ENCODE measurements at regions not wholly inside any gene's neighbourhood (a gene's known extent, or its start where the extent isn't known, plus 50 kb on each side); places are given as distances from the start of the nearest gene placed in this dataset.

DNA sequence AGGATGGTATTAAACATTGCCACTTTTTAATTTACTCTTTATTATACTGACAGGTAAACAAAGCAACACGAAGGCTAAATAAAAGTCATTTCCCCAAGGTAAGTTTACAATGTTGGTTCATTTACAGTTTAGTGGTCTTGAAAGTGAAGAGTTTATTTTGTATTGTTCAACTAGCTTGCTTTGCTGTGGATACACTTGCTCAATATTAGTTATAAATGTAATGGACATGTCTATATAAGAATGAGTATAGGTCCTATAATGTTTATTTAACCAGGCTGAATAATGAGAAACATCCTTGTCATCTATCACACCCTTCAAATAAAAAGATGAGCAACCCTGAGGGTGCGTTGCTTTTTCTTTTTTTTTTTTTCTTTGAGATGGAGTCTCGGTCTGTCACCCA is 1129.4 kb downstream of the TSN start:
- DNase-seq (ENCODE audit: low read depth): no peak

DNA sequence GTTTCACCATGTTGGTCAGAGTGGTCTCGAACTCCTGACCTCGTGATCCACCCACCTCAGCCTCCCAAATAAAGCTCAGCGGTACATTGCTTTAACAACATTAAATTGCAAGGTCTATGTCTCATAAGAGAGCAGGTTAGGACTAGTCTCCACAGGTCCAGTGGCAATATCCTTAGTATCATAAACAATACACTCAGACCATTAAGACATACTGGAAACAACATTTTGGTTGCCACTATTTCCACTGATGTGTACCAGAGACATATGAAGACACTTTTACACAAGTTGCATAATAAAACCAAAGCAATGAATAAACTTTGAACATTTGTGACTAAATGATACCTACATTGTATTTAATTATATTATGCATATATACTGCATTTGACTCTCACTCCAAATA is 1130.0 kb downstream of the TSN start:
- no peak for DNase-seq (ENCODE audit: low read depth)

DNA sequence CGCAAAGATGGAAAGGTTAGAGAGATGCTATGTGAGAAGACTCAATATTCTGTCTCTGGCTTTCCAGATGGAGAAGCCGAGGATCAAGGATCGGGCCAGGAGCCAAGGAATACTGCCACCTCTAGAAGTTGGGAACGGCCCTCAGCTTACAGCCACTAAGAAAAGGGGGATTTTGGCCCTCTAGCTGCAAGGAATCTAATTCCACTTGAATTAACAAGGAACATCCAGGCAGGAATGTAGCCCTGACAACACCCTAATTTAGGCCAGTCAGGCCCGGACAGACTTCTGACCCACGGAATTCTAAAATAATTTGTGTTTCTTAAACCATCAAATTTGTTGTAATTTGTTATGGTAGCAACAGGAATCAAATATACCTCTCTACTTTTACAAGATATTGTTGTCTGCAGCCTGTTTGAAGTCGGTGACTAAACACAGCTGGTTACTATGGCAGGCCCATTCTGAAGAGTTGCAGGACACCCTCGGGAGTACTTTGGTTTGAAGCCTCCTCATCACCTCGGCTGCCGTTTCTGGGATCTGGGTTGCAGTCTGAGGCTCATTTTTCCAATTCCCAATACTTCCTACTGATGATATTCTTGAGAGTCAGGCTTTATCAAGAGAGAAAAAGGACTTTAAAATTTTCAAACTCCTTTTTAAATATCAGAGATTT is 1131.2 kb downstream of the TSN start:
- DNase-seq (ENCODE audit: low read depth): no peak

DNA sequence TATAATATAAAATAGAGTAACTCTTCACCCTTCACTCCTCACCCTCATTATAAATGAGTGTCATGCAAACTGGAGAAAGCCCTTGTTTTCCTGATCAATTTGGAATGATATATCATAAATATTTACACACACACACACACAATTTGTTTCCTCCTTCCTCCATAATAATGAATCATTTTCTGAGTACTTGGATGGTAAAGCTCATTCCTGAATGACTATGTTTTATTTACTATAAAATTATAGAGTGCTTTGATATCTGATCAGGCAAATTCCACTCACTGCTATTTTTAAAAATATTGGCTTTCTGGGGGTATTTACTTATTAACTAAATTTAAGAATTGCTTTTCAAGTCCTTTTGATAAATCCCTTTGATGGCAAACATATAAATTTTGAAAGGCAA is 1125.5 kb upstream of the CNTNAP5 start:
- no peak for DNase-seq (ENCODE audit: low read depth)

DNA sequence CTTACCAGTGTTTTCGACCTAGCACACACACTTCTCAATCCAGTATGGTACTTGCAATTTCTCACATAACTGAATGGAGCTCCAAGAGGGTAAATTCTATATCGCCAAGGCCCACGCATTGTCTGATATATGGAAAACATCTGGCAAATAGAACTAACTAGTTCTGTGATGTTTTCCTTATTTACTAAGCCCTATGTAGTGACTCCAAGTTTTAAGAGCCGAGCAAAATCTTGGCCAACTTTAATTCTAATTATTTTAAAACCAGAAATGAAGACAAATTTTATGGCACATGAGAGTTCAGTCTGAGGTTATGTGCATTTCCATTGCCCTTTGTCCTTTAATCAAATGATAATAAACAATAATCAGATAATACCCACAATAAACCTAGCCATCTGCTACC is 1119.7 kb upstream of the CNTNAP5 start:
- no peak for DNase-seq (ENCODE audit: low read depth)

DNA sequence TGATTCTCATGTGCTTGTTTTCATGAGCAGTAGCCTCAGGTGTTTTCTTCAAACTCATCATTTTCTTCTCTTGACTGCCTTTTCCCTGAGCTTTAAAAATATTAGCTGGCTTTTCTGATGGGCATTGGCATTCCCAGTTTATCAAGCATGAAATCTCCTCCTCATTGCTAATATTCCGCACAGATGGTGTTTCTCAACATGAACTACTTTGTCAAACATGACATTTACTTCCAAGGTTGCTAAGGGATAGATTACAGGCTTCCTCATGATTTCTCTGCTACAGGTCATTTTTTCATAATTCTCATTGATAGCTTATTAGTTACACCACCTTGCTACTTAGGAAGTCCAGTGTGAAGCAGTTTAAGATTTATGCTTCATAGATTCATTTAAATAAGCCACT is 1116.9 kb upstream of the CNTNAP5 start:
- DNase-seq (ENCODE audit: low read depth): no peak

DNA sequence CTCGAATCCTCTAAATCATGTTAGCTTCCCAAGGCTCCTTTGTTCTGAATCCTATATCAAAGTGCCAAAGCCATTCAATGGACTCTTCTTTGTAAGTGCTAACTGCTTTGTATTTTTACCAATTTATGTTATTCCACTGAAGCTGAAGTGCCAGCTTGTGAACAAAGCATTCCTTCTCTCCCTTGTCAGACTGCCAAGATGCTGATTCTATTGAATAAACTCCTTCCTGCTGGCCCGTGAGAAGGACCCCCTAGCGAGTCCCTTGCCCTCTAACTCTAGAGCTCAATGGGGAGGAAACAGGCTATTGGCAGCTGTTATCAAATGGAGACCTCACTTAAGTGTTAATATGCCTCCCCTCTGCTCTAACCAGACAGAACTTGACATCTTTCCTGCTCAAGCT is 1097.9 kb upstream of the CNTNAP5 start:
- no peak for DNase-seq (ENCODE audit: low read depth)

DNA sequence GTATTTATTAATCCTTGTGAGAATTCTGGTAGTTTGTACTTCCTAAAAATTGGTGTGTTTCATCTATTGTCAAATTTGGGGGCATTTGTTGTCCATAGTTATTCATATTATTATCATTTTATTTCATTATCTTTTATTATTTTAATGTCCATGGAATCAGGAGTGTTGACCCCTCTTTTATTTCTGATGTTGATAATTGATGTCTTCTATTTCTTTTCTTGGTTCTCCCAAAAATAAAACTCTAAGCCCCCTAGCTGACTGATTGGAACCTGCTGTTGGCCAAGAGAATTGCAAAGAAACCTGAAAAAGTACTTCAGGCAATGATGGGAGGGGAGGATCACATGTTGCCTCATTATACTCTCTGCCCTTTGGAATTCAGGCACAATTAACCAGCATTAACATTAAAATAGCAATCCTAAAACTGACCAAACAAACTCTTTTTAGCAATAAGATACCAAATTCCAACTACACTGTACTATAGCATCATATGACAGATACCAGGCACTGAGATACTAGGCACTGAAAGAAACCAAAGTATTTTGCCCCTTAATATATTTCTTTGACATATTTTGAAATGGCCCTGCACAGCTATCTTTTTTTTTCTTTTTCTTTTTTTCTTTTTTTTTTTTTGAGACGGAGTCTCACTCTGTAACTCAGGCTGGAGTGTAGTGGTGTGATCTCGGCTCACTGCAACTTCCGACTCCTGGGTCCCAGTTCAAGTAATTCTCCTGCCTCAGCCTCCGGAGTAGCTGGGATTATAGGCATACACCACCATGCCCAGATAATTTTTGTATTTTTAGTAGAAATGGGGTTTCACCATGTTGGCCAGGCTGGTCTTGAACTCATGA is 1097.2 kb upstream of the CNTNAP5 start:
- no peak for DNase-seq (ENCODE audit: low read depth)

DNA sequence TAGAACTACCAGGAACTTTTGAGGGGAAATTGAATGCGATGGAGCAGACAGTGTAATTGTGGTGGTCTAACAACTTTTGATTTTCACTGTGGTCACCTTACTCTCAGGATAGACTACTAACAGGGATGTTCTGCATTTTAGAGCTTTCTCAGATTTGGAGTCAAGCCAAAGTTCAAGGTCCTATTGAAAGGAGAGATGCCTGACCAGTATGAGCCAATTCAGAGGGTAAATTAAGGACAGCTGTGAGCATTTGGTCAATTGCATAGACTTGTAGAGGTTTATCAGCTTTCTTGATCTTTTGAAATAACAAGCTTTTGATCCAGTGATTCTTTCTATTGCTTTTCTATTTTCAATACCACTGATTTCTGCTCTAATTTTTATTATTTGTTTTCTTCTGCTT is 1095.7 kb upstream of the CNTNAP5 start:
- DNase-seq (ENCODE audit: low read depth): no peak

DNA sequence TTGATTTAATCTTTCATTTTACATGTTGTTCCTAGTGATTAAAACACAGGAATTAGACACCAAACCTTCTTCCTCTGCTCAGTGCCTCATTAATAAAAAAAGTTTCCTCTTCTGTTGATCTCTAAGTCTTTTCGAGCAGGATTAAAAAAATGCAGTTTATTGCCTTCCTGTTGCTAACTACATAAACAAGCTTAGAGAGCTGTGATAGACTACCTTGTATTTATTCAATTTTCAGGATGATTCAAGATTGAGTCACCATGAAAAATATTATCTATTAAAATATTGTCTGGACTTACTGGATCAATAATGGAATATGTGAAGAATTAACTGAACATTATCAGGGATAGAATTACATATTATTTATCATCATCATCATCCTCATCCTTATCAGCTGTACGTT is 1089.6 kb upstream of the CNTNAP5 start:
- DNase-seq (ENCODE audit: low read depth): no peak

DNA sequence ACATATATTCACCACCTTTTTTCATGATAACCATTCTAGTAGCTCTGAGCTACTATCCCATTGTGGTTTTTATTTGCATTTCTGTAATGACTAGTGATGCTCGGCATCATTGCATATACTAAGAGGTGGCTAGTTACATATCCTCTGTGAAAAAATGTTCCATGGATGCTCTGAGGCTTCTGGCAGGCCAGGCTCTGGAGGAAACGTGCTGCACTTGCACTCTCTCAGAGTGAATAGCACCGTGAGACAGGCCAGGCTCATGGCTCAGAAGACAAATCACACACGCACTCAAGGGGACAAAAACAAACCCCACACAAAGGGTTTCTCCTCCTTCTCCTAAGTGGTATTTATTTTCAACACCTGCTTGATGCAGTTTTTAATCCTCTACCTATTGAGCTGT is 1085.3 kb upstream of the CNTNAP5 start:
- DNase-seq (ENCODE audit: low read depth): no peak

DNA sequence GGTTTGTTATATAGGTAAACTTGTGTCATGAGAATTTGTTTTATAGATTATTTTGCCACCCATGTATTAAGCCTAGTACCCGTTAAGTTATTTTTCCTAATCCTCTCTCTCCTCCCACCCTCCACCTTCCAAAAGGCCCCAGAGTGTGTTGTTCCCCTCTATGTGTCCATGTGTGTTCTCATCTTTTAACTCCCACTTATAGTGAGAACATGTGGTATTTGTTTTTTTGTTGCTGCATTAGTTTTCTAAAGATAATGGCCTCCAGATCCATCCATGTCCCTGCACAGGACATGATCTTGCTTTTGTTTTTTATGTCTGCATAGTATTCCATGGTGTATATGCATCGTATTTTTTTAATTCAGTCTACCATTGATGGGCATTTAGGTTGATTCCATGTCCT is 1075.6 kb upstream of the CNTNAP5 start:
- no peak for DNase-seq (ENCODE audit: low read depth)

DNA sequence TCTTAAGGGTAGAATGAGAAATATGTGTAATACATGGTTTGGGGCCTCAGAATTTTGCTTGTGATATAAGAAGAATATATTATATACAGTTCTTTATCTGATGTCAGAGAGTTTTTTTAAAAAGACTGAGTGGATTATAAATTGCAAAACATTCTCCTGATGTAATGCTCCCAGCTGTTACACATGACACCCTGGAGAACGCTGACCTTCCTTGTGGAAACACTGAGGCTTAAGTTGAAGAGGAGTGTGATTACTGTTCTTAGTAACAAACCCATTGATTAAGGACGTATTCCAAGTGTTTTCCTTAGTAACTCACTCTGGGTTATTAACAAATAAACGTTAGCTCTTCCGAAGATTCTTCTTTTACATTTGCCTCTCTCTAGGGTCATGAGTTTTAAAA is 1069.3 kb upstream of the CNTNAP5 start:
- DNase-seq (ENCODE audit: low read depth): no peak

DNA sequence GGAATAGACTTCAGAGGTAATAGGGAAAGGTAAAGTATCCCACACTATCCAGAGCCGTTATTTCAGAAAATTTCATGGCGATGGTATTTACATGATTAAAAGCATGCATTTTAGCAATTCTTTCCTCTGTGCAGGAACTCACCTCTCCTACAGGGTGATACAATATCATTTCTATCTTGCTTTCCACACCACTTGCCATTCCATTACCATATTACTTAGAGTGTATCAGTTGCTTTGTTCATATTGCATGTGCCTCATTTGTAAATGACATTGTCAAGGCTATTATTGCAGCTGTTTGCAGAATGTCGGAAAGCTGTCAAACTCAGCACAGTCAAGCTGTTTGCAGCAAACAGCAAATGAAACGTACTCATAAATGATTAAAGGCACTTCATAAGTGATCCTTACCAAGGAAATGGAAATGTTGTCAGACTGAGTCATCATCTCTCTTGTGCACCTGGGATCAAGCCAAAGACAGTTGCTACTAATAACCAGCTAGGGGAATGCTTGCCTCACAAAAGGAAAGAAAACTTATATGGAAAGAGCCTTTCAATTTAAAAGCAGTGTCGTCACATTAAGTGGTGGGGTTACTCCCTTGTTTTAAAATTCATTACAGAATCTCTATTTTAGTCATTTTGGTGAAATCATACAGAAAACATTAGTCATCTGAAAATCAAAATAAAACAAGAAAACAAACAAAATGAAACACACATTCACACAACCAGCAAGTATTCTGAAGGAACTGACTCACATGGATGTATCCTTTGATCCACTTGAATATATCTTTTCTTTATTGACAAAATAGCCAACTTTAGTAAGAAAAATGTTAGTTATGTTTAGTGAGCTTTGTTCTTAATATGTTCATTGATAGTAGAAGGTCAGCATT is 1064.1 kb upstream of the CNTNAP5 start:
- DNase-seq (ENCODE audit: low read depth): no peak

DNA sequence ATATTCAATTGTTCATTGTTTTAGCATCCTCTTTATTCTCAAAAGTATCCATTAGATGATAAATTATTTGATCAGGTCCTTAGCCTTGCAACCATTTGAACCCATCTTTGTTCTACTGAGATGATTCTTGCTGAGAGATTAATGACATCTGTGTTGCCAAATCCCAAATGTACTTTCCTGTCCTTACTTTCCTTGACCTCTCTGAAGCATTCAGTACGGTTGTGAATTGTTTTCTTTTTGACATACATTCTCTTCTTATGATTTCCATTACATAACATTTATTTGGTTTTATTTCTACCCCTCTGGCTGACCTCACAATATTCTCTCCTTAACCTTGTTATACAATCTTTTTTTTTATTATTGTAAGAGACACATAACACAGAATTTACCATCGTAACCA is 1058.6 kb upstream of the CNTNAP5 start:
- no peak for DNase-seq (ENCODE audit: low read depth)

DNA sequence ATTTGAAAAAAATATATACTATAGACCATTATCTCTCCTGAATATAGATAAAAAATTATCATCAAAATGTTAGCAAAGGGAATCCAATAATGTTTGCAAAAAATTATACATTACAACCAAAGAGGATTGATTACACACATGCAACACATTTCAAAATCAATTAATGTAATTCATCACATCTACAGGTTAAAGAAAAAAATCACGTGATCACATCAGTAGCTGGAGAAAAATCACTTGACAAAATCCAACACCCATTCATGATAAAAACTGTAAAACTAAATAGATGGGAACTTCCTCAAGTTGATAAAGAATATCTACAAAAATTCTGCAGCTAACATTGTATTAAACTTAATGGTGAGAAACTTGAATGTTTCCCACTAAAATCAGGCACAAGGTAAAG is 1047.5 kb upstream of the CNTNAP5 start:
- DNase-seq (ENCODE audit: low read depth): no peak

DNA sequence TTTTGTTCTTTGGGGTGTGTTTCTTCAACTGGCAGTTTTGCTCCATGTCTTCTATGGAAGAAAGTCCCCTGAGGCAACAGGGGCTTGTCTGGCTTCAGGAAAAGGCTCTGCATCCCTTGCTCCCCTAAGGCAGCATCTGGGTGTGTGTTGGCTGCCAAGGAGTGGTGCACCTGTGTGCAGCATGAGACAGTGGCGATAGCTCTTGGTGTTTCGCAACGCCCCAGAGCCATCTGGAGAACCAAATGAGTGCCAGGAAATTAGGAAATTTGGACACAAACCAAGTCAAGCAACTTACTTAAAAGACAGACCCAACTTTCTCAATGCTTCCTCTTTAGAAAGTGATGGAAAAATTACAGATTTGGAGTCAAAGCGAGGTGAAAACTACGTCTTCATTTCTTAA is 1044.4 kb upstream of the CNTNAP5 start:
- no peak for DNase-seq (ENCODE audit: low read depth)

DNA sequence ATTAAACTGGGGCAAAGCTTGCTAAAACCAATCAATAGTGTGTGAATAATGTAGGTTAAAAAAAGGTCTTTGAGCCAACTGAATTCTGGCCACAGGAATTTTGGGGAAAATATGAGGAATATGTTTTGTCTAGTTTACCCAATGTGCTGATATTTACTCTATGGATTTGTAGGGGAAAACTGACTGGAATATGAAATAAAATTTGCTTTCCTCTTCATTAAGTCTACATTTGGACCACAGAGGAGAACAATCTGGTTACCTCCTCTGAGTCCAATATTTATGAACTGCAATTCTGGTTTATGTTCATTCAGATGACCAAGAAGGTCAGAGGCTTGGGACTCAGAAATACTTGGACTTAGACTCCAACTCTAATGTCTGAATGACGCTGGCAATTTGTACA is 1042.2 kb upstream of the CNTNAP5 start:
- DNase-seq (ENCODE audit: low read depth): no peak

DNA sequence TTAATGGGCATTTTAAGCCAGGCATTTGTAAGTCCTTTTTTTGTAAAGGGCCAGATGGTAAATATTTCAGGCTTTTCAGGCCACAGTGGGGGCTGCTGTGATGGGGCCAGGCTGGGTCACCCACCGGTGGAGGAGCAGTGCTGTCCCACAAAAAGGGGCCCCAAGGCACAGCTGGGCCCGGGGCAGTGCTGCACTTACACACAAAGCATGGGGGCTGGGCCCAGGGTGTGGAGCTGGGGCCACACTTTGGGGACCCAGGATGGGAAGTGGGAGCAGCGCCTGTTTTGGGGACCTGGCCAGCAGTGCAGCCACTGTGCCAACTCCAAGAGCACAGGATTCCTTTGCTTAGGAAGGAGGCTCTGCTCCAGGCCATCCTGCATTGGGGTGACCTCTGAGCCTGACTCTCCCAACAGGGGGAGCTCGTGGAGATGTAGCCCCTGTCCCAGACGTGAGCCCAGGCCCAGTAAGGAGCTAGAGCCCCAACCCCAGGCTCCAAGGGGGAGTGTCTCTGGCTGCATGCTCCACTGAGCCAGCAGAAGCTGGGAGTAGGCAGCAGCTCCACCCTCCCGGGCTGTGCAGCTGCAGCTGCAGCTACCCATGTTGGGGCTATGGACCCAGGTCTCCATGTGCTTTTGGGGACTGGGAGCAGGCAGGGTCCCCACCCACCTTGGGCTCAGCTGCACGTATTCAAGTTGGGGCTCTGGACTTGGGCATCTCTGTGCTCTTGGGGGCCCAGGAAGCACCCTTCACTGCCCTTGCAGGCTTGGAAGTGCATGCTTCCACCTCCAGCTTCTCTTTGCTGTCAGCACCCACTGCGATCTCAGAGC is 1036.5 kb upstream of the CNTNAP5 start:
- DNase-seq (ENCODE audit: low read depth): no peak

DNA sequence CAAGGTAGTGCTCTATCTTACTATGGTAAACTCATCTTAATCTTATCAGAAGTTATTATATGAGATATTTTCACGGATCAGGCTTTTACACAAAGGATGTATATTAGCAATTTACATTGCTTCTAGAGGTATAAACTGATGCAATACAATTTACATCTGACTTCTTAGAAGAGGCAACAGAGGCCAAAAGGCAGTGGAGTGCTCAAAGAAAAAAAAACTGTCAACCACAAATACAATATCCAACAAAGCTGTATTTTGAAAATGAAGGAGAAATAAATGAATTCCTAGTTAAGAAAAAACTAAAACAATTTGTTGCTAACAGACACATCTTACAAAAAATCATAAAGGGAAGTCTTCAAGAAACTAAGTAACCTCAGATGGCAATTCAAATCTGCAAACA is 1031.5 kb upstream of the CNTNAP5 start:
- DNase-seq (ENCODE audit: low read depth): no peak

DNA sequence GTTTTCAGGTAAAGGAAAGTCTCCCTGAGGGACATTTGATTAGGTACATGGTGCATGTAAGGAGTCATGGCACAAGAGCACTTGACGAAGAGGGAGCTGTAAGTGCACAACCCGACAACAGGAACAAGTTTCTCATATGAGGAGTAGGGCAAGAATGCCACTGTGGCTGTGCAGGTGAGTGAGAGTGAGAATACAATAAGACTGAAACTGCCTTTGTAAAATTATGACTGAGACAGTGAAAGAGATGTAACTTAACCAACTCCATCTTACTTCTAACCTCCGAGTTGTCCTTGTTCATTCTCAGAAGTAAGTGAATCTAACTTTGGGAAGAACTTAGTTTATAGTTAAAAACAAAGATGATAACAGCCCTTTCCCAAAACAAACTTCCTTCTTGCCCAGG is 1025.8 kb upstream of the CNTNAP5 start:
- no peak for DNase-seq (ENCODE audit: low read depth)

DNA sequence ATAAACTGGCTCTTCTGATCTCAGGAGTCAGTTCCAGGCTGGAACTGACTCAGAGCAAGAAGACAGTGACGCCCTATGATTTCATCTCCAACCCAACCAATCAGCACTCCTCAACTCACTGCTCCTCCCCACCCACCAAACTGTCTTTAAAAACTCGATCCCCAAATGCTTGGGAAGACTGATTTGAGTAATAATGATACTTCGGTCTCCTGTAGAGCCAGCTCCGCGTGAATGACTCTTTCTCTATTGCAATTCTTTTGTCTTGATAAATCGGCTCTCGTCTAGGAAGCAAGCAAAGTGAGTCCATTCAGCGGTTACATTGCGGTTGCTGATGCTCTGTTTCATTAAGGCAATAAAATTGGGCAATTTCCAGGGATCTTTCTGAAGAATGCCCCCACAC is 1025.3 kb upstream of the CNTNAP5 start:
- DNase-seq (ENCODE audit: low read depth): no peak

All from stimulated activated CD8-positive, alpha-beta memory T cell treated with anti-CD3 and anti-CD28 coated beads, Interleukin-12 subunit alpha, Interleukin-12 subunit beta, amount 100 ng/mL, for 4 hours (primary cell).